ENCODE measurements at regions not wholly inside any gene's neighbourhood (a gene's known extent, or its start where the extent isn't known, plus 50 kb on each side); places are given as distances from the start of the nearest gene placed in this dataset.

DNA sequence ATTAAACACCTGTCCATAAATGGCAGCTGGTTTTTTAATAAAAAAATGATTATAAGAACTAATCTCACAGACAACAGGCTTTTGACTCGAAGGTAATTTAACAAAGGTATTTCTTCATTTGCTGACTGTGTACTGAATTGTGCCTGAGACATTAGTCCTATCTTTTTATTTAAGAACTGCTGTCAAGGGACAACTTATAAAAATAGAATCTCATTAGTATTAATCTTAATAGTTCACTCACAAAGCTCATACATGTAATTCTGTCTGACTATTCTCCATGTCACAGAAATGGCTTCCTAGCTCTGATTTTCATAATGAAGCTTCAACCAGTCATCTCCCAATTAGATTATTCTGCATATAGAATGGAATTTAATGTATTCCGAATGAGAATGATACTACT lies 276.9 kb upstream of the PDZRN3 start:
- DNase-seq (ENCODE audit: low read depth): no peak
- Histone ChIP-seq H3K36me3 (ENCODE audit: control insufficient read depth, insufficient read depth, low read length) (no peaks in the 10 kb centered on the region), H3K4me3 (ENCODE audit: low read depth, low read length) (no peak overlapping the region), H3K27me3 (ENCODE audit: control insufficient read depth, insufficient read depth, low read length) (no peaks in the 10 kb centered on the region)
- TF ChIP-seq, protein P1, sequence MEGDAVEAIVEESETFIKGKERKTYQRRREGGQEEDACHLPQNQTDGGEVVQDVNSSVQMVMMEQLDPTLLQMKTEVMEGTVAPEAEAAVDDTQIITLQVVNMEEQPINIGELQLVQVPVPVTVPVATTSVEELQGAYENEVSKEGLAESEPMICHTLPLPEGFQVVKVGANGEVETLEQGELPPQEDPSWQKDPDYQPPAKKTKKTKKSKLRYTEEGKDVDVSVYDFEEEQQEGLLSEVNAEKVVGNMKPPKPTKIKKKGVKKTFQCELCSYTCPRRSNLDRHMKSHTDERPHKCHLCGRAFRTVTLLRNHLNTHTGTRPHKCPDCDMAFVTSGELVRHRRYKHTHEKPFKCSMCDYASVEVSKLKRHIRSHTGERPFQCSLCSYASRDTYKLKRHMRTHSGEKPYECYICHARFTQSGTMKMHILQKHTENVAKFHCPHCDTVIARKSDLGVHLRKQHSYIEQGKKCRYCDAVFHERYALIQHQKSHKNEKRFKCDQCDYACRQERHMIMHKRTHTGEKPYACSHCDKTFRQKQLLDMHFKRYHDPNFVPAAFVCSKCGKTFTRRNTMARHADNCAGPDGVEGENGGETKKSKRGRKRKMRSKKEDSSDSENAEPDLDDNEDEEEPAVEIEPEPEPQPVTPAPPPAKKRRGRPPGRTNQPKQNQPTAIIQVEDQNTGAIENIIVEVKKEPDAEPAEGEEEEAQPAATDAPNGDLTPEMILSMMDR (IDR thresholded peaks at IDR 0.05; ENCODE audit: insufficient read depth, low read length, poor library complexity, severe bottlenecking): no peak

DNA sequence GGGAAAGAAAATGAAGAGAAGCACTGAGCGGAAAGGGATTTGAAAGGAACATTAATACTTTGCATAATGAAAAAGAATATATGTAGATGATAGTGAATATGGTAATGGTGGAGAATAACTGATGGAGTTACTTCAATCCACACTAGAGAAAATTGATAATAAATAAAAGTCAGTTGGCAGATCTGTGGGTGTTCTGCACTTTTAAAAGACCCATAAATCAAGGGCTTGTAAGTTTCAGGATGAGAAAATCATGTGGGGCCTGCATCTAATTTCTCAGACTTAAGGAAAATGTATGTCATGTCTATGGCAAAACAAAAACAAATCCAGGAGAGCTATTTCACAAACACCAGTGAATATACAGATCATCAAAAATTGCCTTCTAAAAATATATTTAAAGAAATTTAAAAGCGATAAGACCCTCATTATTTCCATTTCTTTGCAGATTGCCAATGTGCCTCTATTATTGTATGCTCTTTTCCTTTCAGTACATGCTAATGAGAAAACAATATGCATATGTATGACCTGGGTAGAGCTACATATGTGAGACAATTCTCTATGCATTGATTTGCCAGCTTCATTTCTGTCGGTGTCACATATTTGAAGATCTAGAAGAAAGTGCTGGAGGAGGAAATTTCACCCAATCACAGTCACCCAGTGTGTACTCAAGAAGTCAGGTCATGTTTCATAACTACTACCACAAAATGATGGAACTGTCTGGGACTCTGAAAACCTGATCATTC lies 269.9 kb upstream of the PDZRN3 start:
- no peak overlapping the region for H3K4me3 ChIP-seq (ENCODE audit: low read depth, low read length)
- no peak for DNase-seq (ENCODE audit: low read depth)
- TF ChIP-seq, protein P1 (IDR thresholded peaks at IDR 0.05; ENCODE audit: insufficient read depth, low read length, poor library complexity, severe bottlenecking): no peak
- no peaks in the 10 kb centered on the region for H3K27me3 ChIP-seq (ENCODE audit: control insufficient read depth, insufficient read depth, low read length)
- no peaks in the 10 kb centered on the region for H3K36me3 ChIP-seq (ENCODE audit: control insufficient read depth, insufficient read depth, low read length)

DNA sequence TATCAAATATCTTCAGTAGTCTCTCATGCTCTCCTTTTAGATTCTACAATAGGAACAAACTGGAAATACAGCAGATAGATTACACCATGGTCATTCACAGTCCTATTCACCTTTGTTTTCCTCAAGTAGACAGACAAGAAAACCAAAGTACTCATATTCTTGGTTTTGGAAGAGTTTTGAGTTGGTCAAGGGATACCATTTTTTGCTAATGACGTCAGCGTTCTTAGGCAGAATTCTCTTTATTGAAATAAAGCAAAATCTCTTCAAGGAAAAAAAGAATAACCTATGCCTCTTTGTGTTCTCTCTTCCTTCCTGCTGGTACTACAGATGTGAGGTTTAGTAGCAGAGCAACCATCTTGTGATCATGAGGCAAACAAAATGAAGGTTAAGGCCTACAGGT lies 268.3 kb upstream of the PDZRN3 start:
- Histone ChIP-seq H3K27me3 (ENCODE audit: control insufficient read depth, insufficient read depth, low read length) (no peaks in the 10 kb centered on the region), H3K36me3 (ENCODE audit: control insufficient read depth, insufficient read depth, low read length) (no peaks in the 10 kb centered on the region)
- DNase-seq (ENCODE audit: low read depth): no peak

DNA sequence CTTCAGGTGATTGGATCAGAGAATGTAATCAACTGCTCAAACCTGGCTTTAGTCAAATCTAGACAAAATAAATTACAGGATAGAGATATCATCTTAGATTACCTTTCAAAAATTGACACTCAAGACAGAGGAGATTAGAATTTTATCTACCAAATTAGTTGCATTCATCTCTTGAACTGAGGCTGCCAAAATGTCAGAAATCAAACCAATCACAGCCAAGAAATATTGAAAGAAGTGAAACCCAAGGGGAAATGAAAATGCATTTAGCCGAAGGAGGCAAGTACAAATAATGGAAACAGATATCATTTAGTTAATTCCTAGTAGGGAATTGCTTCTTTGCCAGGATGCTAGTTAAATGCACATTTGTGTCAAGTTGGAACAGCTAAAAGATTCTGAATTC lies 261.1 kb upstream of the PDZRN3 start:
- Histone ChIP-seq H3K4me3 (ENCODE audit: low read depth, low read length) (no peak overlapping the region), H3K27me3 (ENCODE audit: control insufficient read depth, insufficient read depth, low read length) (no peaks in the 10 kb centered on the region), H3K36me3 (ENCODE audit: control insufficient read depth, insufficient read depth, low read length) (no peaks in the 10 kb centered on the region)
- DNase-seq (ENCODE audit: low read depth): no peak
- TF ChIP-seq, protein P1 (IDR thresholded peaks at IDR 0.05; ENCODE audit: insufficient read depth, low read length, poor library complexity, severe bottlenecking): no peak

More for the DNA sequence above, 268.3 kb upstream of the PDZRN3 start:
- H3K4me3 ChIP-seq (ENCODE audit: low read depth, low read length): no peak overlapping the region
- TF ChIP-seq, protein P1 (IDR thresholded peaks at IDR 0.05; ENCODE audit: insufficient read depth, low read length, poor library complexity, severe bottlenecking): no peak

DNA sequence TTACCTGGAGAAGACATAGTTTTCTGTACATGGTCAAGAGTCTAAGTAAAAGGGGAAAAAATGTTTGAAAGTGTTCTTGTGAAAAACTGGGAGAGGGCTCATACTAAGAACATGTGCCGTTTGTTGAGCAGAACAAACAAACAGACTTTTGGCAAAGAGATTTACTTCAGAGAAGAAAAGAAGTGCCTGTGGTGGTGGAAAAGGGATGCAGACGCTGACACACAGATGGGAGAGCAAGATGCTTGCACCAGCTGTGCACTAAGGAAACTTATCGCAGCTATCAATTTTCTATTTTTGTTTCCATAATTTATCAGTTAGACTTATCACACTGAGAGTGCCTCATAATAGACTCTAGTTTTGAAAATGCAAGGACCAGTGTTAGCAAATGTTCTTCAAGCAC lies 259.6 kb upstream of the PDZRN3 start:
- TF ChIP-seq, protein P1 (IDR thresholded peaks at IDR 0.05; ENCODE audit: insufficient read depth, low read length, poor library complexity, severe bottlenecking): no peak
- no peaks in the 10 kb centered on the region for H3K27me3 ChIP-seq (ENCODE audit: control insufficient read depth, insufficient read depth, low read length)

DNA sequence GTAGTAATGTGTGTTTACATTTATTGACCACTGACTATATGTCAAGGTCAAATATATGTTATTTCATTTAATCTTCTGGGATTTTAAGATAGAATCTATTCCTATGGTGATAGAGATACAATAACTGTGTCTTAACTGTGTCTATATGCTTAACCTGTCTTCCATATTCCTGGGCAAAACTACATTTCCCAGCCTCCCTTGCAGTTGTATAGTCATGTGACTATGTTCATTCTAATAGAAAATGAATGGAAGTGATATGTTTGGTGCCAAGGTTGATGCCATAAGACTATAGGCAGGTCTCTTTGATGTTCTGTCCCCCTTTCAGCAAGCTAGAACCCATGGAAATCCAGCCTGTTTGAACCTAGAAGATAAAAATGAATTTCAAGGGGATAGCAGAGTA lies 258.8 kb upstream of the PDZRN3 start:
- TF ChIP-seq, protein P1 (IDR thresholded peaks at IDR 0.05; ENCODE audit: insufficient read depth, low read length, poor library complexity, severe bottlenecking): no peak
- no peaks in the 10 kb centered on the region for H3K27me3 ChIP-seq (ENCODE audit: control insufficient read depth, insufficient read depth, low read length)
- DNase-seq (ENCODE audit: low read depth): no peak
- no peak overlapping the region for H3K4me3 ChIP-seq (ENCODE audit: low read depth, low read length)
- H3K36me3 ChIP-seq (ENCODE audit: control insufficient read depth, insufficient read depth, low read length): no peaks in the 10 kb centered on the region

More for the DNA sequence above, 259.6 kb upstream of the PDZRN3 start:
- Histone ChIP-seq H3K36me3 (ENCODE audit: control insufficient read depth, insufficient read depth, low read length) (no peaks in the 10 kb centered on the region), H3K4me3 (ENCODE audit: low read depth, low read length) (no peak overlapping the region)
- no peak for DNase-seq (ENCODE audit: low read depth)

Data from kidney epithelial cell (primary cell).